ENCODE measurements at regions not wholly inside any gene's neighbourhood (a gene's known extent, or its start where the extent isn't known, plus 50 kb on each side); places are given as distances from the start of the nearest gene placed in this dataset.
"Not testable (repeated sequence)": the region's sequence is repeated elsewhere in the genome, so short reads cannot be mapped to it uniquely, and the experiment has no call there.

GRCh38 chr1:185393815-185394214 is 76.8 kb upstream of the IVNS1ABP start:
- DNase-seq, result peak; percentile 16

GRCh38 chr1:185393205-185393604 is 76.2 kb upstream of the IVNS1ABP start:
- DNase-seq, result no peak

DNA sequence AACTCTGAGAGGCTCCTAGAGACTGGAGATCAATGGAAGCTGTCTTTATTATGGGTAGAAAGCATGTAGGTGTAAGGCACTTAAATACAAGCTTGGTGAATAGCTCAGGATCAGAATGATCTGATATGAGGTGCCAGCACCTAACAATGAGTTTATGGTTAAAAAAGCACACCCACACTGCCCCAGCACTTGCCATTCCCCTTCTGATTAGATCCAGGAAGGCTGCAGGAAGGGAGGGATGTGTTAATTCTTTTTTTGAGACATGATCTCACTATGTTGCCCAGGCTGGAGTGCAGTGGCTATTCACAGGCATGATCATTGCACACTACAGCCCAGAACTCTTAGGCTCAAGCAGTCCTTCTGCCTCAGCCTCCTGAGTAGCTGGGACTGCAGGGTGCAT is 71.8 kb upstream of the IVNS1ABP start:
- no peak for DNase-seq

- no peak for DNase-seq
These were observed 71.3 kb upstream of the IVNS1ABP start for GRCh38 chr1:185388346-185388745.

DNA sequence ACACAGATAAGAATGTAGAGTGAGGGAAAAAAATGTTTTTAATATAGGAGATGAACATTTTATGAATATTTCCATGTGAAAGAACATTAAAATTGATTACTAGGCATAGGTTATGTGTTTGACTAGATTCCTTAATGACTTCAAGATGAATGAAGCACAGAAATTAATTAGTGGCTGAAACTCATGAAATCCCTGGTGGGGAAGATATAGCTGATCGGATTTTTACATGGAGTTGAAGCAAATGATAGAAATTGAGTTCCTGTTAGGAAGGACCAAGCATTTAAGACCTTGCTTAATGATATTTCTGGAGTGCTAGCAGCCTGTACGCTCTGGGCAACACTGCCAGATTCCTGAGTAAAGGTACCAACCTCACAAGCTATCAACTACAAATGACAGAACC is 68.9 kb upstream of the IVNS1ABP start:
- DNase-seq, result no peak

DNA sequence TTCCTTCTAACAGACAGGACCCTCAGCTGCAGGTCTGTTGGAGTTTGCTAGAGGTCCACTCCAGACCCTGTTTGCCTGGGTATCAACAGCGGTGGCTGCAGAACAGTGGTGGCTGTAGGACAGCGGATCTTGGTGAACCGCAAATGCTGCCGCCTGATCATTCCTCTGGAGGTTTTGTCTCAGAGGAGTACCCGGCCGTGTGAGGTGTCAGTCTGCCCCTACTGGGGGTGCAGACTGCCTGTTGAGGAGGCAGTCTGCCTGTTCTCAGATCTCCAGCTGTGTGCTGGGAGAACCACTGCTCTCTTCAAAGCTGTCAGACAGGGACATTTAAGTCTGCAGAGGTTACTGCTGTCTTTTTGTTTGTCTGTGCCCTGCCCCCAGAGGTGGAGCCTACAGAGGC is 66.8 kb upstream of the IVNS1ABP start:
- not testable (repeated sequence) for DNase-seq

GRCh38 chr1:185377831-185378230 is 60.8 kb upstream of the IVNS1ABP start:
- no peak for DNase-seq

- no peak for DNase-seq
These were observed 60.0 kb upstream of the IVNS1ABP start for GRCh38 chr1:185376840-185377635.

- peak; percentile 6 for DNase-seq
These were observed 59.2 kb upstream of the IVNS1ABP start for GRCh38 chr1:185376288-185376687.

DNA sequence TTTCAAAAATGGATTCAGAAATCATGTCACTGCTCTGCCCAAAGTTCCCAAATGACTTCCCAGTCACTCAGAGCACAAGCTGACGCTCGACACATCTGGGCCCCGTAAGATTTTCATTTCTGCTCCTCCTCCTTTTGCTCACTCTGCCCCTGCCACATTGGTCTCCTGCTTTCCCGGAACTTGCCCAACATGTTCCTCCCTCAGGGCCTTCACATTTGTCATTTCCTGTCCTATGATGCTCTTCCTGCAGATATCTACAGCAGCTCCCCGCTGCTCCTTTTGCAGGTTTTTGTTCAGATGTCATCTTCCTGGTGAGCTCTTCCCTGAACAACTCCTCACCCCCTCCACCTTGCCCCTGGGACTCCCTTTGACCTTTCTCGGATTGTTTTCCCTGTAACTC is 58.5 kb upstream of the IVNS1ABP start:
- no peak for DNase-seq

- DNase-seq, result no peak
These were observed 56.9 kb upstream of the IVNS1ABP start for GRCh38 chr1:185373813-185374529.

GRCh38 chr1:185369786-185370185 is 52.7 kb upstream of the IVNS1ABP start:
- no peak for DNase-seq

- no peak for DNase-seq
These were observed 52.0 kb upstream of the IVNS1ABP start for GRCh38 chr1:185368913-185369491.

DNA sequence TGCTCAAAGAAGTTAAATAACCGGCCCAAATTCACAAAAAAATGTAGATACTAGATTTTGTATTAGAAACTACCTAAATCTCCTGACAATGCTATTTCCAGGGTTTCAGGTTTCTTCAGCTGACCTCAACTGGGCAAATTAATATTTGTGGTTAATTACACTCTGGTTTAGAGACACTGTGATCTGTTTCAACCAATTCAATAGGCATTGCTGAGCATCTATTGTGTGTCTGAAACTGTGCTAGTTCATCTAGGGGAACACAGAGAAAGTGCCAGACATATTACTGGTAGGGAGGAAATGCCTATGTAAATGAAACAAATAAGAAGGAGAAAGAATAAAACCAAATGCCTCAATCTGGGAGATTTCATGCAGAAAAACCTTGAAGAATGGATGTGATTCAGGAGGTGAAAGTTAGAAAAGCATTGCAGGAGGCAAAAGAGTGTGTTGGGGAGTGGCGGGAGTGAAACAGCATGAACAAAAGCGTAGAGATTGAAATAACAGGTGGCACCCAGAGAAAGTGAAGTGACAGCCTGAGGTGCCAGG is 51.3 kb upstream of the IVNS1ABP start:
- no peak for DNase-seq

- DNase-seq, result no peak
These were observed 50.2 kb upstream of the IVNS1ABP start for GRCh38 chr1:185367218-185367617.

Measured in NCI-H510A (cell line).